Spinal cord (tissue), 9 donors: ENCODE measurements at regions not wholly inside any gene's neighbourhood (a gene's known extent, or its start where the extent isn't known, plus 50 kb on each side); places are given as distances from the start of the nearest gene placed in this dataset.

ENCODE experiments used
- DNase-seq, 6 donors: peaks; one replicate each; pipeline versions ENCODE4 v3.0.0 to v3.0.0-alpha.2; 2013 to 2015; ENCODE audit warnings: low spot score in 6 of 6, low read depth in 4 of 6
- H3K27ac ChIP-seq: one replicate; pipeline ENCODE4 v1.5.1; 2013; ENCODE audit warnings: low read depth, low read length, control low read depth
- H3K27me3 ChIP-seq: one replicate; pipeline ENCODE4 v1.6.1; 2013; ENCODE audit warnings: low read length; ENCODE audit not compliant: control insufficient read depth, insufficient read depth
- H3K36me3 ChIP-seq: one replicate; pipeline ENCODE4 v1.6.1; 2013; ENCODE audit warnings: low read length; ENCODE audit not compliant: control insufficient read depth, insufficient read depth
- H3K4me1 ChIP-seq: one replicate; pipeline ENCODE4 v1.6.1; 2013; ENCODE audit warnings: low read length; ENCODE audit not compliant: control insufficient read depth, insufficient read depth
- H3K4me3 ChIP-seq: one replicate; pipeline ENCODE4 v1.5.1; 2013; ENCODE audit warnings: low read depth, low read length, control low read depth
- H3K9me3 ChIP-seq: one replicate; pipeline ENCODE4 v1.6.1; 2013; ENCODE audit warnings: low read length; ENCODE audit not compliant: control insufficient read depth, insufficient read depth
- WGBS: methylation state at CpG from one replicate; pipeline ENCODE4 v1.1.5; 2013; ENCODE audit warnings: missing lambda C conversion rate; ENCODE audit not compliant: insufficient coverage; 5-methylcytosine and 5-hydroxymethylcytosine counted together
- donor health status: healthy.

DNA sequence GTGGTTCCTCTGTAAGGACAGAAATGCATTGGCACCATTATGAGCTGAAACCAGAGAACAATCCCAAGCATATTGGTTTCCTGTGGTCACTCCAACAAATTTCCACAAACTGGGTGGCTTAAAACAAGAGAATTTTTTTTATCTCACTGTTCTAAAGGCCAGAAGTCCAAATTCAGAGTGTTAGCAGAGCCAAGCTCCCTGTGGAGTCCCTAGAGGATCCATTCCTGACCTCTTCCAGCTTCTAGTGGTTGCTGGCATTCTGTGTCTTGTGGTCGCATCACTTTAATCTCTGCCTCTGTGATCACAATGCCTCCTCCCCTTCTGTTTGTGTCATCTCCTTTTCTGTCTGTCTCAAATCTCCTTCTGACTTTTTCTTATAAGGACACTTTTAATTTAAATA lies 380.3 kb downstream of the NYAP2 start:
- Histone ChIP-seq H3K27ac (no peak overlapping the region), H3K4me1 (no peaks in the 10 kb centered on the region), H3K4me3 (no peak overlapping the region), H3K9me3 (no peaks in the 10 kb centered on the region), H3K27me3 (no peaks in the 10 kb centered on the region), H3K36me3 (no peaks in the 10 kb centered on the region)
- 91% methylated on average over 1 of the region's 1 CpG for WGBS
- no peak for DNase-seq

DNA sequence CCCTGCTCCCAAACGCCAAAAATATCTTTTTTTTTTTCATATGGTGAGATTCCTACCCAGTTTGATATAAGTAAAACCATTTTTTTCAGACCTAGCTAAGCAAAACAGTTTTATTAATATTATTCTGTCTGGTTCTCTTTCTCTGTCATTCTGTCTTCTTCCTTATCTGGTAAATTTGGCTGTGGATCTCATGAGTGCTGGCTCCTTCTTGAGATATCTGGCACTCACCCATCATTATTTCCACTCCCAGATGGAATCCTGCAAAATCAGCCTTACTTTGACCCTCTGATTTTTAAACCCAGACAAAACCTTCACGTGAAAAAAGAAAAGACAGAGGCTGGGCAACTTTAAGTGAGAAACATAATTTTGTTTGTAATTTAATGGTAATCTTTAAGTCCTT lies 373.6 kb downstream of the NYAP2 start:
- peak in 1 of 6 donors; percentile 36 for DNase-seq
- H3K4me1 ChIP-seq, result no peaks in the 10 kb centered on the region
- no peak overlapping the region for H3K4me3 ChIP-seq
- H3K9me3 ChIP-seq, result no peaks in the 10 kb centered on the region
- no CpG with 5 or more reads among the region's 2 CpGs for WGBS
- no peaks in the 10 kb centered on the region for H3K36me3 ChIP-seq
- H3K27me3 ChIP-seq, result no peaks in the 10 kb centered on the region
- no peak overlapping the region for H3K27ac ChIP-seq

DNA sequence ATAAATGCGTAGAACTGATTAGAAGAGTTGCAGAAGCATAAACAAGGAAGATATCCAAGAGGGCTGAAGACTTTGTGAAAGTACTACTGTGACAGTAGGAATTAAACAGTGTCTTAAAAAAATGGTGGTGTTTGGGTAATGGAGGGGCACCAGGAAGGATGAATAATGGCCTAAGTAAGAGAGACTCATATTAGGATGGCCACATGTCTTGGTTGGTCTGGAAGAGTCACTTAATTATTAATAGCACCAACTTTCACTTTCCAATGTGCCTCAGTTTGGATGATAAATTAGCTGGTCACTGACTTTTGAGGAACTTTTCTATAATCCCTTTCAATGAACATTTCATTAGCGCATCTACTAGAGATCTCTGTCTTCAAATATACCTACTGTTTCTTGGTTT lies 372.2 kb downstream of the NYAP2 start:
- H3K4me1 ChIP-seq, result no peaks in the 10 kb centered on the region
- no peaks in the 10 kb centered on the region for H3K36me3 ChIP-seq
- no peak overlapping the region for H3K27ac ChIP-seq
- DNase-seq, result no peak
- no peaks in the 10 kb centered on the region for H3K27me3 ChIP-seq
- WGBS, result 100% methylated on average over 1 of the region's 2 CpGs
- no peak overlapping the region for H3K4me3 ChIP-seq
- H3K9me3 ChIP-seq, result no peaks in the 10 kb centered on the region

DNA sequence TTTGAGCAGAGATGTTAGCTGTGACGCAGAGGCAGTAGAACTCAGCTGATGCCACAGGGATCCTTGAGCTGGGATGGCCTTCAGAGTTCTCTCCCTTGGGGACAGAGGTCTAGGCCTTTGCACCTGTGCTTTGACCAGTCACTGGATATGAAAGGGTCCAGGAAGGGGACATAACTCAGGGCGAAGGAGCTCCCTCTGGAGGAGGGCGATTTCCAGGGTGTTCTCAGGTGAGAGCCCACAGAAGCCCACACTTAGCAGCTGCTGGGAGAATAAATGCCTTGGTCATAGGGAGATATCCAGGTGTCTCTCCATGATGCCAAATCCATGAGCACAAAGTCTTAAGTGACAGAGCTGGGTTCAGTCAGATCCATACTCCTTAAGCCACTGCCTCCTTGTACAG lies 369.2 kb downstream of the NYAP2 start:
- Histone ChIP-seq H3K27ac (no peak overlapping the region), H3K9me3 (no peaks in the 10 kb centered on the region), H3K4me3 (no peak overlapping the region), H3K4me1 (no peaks in the 10 kb centered on the region), H3K27me3 (no peaks in the 10 kb centered on the region), H3K36me3 (no peaks in the 10 kb centered on the region)
- WGBS, result 97% methylated on average over 3 of the region's 3 CpGs
- no peak for DNase-seq

DNA sequence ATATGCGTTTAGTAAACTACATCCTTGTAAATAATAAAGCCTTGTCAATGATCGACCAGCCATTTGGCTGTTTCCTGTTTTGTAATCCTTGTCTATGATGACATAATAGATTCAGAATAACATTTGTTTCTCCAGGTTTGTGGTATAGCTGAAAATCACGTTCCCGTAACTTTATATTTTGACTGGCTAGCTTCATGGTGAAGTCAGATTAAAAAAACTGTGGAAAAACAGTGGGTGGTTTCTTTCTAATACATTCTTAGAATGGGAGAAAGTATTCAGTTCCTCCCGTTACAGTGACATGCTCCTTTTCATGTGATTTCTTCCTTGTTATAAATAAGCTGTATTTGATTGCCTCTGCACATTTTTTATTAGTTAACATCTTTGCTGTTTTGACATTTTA lies 366.9 kb downstream of the NYAP2 start:
- H3K36me3 ChIP-seq, result no peaks in the 10 kb centered on the region
- H3K9me3 ChIP-seq, result no peaks in the 10 kb centered on the region
- H3K4me1 ChIP-seq, result no peaks in the 10 kb centered on the region
- H3K27ac ChIP-seq, result peak overlapping the region; percentile 36
- no peak overlapping the region for H3K4me3 ChIP-seq
- WGBS, result no CpG with 5 or more reads among the region's 5 CpGs
- DNase-seq, result peak in 1 of 6 donors; percentile 23
- no peaks in the 10 kb centered on the region for H3K27me3 ChIP-seq

DNA sequence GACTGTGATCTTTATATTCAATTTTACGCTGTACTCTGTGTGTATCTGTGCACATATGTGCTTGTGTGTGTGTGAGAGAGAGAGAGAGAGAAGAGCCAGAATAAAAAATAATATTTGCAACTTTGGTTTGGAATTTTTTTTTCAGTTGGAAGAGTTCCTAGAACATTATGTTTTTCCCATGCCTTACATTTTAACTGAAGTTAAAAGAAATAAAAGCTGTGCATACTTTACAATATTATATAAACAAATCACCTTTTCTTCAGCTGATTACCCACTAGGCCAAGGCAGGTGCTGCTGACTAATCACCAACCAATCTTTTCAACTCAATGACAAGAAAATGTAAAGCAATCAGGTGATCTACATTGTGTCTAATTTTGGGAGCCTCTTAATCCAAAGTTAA lies 366.3 kb downstream of the NYAP2 start:
- Histone ChIP-seq H3K27me3 (no peaks in the 10 kb centered on the region), H3K27ac (no peak overlapping the region), H3K4me3 (no peak overlapping the region), H3K4me1 (no peaks in the 10 kb centered on the region), H3K36me3 (no peaks in the 10 kb centered on the region), H3K9me3 (no peaks in the 10 kb centered on the region)
- DNase-seq, result peak in 1 of 6 donors; percentile 54
- WGBS, result no CpG with 5 or more reads among the region's 1 CpG

DNA sequence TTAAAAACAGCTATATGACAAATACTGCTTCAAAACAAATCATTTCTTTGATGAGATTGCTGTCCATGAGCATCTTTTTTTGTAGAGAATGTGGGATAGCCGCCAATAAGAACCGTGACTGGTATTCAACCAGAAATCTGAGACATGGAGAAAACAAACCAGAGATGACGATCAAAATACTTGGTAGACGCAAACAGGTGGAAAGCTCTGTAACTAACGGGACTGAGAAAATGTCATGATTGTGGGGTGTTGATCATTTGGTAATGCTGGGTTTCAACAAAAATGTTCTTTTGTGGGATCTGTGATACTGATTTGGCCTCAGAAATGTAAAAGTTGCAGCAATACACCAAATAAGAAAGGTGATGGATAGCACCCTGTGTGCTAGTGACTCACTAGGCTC lies 364.8 kb downstream of the NYAP2 start:
- H3K9me3 ChIP-seq, result no peaks in the 10 kb centered on the region
- WGBS, result 94% methylated on average over 5 of the region's 5 CpGs
- DNase-seq, result no peak
- no peak overlapping the region for H3K4me3 ChIP-seq
- H3K36me3 ChIP-seq, result no peaks in the 10 kb centered on the region
- no peak overlapping the region for H3K27ac ChIP-seq
- H3K4me1 ChIP-seq, result no peaks in the 10 kb centered on the region
- H3K27me3 ChIP-seq, result no peaks in the 10 kb centered on the region

DNA sequence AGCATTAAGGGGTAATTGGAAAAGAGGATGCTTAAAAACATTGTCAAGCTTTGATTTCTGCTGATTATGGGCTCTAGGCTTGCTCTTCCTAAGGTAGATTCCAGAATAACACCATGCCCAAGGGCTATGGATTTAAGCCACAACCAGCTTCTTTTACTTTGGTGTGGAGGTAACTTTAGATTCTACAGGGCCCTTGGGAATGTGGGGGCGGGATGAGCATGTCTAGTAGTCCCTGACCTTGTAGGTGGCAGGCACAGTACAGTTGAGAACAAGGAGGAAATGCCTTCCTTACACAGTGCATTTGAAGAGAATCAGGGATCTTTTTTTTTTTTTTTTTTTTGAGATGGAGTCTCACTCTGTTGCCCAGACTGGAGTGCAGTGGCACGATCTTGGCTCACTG lies 364.2 kb downstream of the NYAP2 start:
- H3K9me3 ChIP-seq, result no peaks in the 10 kb centered on the region
- 100% methylated on average over 1 of the region's 2 CpGs for WGBS
- H3K4me3 ChIP-seq, result no peak overlapping the region
- H3K4me1 ChIP-seq, result no peaks in the 10 kb centered on the region
- no peaks in the 10 kb centered on the region for H3K36me3 ChIP-seq
- H3K27me3 ChIP-seq, result no peaks in the 10 kb centered on the region
- H3K27ac ChIP-seq, result no peak overlapping the region
- DNase-seq, result no peak

DNA sequence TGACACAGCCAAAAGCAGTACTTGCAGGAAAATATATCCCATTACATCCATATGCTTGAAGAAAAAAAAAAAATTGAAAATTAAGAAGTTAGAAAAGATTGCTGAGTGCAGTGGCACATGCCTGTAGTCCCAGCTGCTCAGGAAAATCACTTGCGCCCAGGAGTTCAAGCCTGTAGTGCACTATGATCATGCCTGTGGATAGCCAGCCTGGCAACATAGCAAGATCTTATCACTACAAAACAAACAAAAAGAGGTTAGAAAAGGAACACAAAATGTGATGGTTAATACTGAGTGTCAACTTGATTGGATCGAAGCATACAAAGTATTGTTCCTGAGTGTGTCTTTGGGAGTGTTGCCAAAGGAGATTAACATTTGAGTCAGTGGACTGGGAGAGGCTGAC lies 361.9 kb downstream of the NYAP2 start:
- Histone ChIP-seq H3K4me1 (no peaks in the 10 kb centered on the region), H3K27me3 (no peaks in the 10 kb centered on the region), H3K9me3 (no peaks in the 10 kb centered on the region), H3K27ac (no peak overlapping the region), H3K4me3 (no peak overlapping the region), H3K36me3 (no peaks in the 10 kb centered on the region)
- 89% methylated on average over 1 of the region's 2 CpGs for WGBS
- no peak for DNase-seq

DNA sequence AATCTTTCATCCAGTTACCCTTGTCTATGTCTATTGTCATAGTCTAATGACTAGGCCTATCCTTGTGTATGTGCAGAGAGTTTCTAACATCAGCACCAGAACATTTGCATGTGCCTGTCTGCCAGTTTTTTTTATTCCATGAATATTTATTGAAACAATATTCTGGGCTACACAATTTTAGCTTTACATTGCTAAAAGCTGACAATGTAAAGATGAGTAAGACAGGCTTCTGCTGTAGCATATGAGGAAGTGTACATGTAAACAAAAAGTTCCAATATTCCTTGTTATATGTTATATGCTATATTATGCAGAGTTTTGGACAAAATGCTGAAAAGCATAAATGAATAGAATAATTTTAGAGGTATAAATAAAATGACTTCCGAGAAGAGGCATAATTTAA lies 357.7 kb downstream of the NYAP2 start:
- no peaks in the 10 kb centered on the region for H3K27me3 ChIP-seq
- no peaks in the 10 kb centered on the region for H3K9me3 ChIP-seq
- no peak overlapping the region for H3K4me3 ChIP-seq
- H3K36me3 ChIP-seq, result no peaks in the 10 kb centered on the region
- H3K27ac ChIP-seq, result no peak overlapping the region
- WGBS, result no CpG with 5 or more reads among the region's 1 CpG
- DNase-seq, result peak in 1 of 6 donors; percentile 17
- no peaks in the 10 kb centered on the region for H3K4me1 ChIP-seq
